Kidney capillary endothelial cell (primary cell): ENCODE measurements at regions not wholly inside any gene's neighbourhood (a gene's known extent, or its start where the extent isn't known, plus 50 kb on each side); places are given as distances from the start of the nearest gene placed in this dataset.
"Not testable (repeated sequence)": the region's sequence is repeated elsewhere in the genome, so short reads cannot be mapped to it uniquely, and the experiment has no call there.

ENCODE experiments used
- DNase-seq: peaks from one replicate; pipeline ENCODE4 v3.0.0-alpha.2; 2018; ENCODE audit warnings: low spot score

DNA sequence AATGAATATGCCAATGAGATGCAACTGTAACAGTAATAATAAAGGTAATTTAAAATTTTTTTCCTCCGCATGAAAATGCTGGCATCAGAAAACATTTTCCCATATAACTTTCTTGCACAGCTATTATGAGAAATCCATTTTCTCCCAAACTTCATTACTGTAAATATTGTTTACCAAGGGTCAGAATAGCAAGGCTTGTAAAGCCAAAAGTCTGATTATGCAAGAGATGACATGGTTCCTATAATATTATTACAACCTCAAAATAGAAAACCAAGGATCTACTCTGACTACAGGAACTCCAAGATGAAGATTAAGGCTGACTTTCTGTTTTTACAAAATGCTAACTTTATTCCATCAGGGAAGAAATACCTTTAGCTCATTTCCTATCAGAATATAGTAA, 162.7 kb upstream of the CDK1 start:
- no peak for DNase-seq

DNA sequence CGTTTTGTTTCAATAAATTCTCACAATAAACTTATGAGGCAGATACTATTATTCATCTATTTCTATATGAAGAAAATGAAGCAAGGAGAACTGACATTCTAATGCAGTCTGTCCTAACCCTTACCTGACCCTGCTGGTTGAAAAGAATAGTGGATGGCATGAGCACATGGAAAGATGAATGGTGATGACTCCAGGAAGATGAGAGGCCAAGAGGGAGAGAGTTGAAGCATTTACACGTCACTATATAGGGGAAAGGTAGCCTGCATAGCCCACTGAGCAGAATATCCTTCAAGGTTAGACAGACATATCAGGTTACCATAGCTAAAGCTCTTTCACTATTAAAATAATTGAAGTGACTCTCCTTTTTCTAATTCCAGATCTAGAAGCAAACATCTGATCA, 163.9 kb upstream of the CDK1 start:
- no peak for DNase-seq

DNA sequence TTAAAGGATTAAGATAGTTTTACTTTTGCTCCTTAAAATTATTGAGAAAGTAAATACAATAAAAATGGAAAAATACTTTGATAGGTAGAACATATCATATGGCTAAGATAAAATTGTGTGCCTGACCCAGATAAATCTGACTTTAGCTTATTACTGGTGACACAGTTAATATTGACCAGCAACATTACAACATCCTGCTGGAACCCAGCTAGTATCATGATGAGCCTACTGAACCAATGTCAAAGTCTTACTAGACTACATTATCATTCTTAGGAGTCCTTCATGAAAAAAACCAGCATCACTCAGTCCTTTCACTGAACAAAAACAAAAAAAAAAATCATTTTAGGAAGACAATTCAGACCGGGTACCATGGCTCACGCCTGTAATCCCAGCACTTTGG, 164.8 kb upstream of the CDK1 start:
- DNase-seq = no peak

DNA sequence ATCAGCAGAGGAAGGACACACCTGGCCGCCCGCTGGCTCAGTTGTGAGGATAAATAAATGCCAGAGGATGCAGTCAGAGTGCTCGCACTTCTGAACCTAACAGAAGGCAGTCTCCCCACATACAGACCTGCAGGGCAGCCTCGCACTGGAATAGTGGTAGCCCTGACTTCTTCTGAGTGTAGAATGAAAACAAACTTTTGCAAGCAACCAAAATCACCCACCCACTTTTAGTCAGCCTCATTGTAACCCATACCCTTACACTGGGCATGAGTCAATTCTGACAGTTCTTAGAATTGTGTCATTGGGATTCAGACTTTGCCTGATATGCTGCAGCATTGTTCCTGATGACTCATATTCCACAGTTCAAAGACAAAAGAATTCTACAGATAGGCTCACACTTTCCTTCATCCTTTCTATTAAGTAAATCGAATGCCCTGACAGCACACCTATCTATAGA, 167.0 kb upstream of the CDK1 start:
- DNase-seq = peak; percentile 85

DNA sequence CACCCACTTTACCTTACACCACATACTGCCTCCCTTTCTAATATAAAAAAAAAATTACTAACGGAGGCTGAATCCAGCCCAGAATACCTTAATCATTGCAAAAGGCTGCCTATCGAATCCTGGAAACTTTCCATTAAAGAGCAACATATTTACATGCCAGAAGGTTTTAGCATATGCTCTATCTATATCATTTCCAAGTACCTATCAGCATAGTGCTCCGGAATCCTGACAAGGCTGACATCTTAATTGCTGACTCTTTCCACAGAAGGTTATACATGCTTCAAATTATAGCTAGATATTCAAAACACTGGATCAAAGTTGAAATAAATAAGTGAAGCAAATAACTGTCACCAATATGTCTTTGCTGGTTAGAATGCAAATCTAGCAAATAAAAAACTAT, 170.9 kb upstream of the CDK1 start:
- no peak for DNase-seq

DNA sequence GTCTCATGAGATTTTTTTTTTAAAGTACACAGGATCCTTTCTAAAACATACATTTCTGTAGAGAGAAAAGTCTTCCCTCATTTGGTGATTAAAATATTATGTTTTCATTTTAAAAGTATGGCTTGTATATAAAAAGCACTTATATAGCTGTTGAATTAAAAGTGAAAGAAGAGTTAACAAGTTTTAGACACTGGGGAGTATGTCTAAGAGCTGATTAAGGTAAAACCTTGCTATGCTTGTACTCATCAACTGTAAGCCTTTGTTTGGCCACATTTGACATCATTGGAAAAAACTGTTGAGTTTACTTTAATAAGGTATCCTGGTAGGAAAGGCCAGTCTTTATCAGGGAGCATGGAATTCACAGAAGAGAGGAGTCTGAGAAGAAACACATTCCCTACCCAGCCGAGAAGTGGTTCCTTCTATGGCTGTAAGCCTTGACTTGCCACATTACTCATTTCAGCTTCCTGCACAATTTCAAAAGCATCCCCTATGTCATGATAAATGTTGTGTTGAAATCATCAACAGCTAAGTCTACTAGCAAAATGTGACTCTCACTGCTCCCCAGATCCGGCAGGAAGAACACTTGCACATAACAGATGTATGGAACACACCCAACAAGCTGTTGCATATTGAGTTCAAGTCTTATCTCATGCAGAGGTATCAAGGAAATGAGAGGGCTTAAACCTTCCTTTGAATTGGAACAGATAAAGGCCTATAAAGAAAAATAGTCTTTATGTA, 171.8 kb upstream of the CDK1 start:
- peak; percentile 85 for DNase-seq

DNA sequence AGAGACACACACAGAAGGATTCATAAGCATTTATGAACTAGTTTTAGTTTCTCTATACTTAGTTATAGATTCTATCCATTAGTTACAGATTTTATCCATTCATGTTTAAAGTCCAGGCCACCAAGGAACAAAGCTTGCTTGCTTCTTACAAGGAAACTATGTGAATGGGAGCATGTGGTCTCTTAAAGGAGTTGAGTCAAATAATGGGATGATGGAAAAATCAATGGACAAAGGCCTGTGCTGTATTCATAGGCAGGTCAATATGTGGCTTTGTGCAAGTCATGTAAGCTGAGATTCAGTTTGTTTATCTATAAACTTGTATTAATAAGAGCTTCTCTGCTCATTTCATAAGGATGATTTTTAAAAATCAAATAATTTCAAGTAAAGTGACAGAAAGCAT, 172.8 kb upstream of the CDK1 start:
- DNase-seq = no peak

DNA sequence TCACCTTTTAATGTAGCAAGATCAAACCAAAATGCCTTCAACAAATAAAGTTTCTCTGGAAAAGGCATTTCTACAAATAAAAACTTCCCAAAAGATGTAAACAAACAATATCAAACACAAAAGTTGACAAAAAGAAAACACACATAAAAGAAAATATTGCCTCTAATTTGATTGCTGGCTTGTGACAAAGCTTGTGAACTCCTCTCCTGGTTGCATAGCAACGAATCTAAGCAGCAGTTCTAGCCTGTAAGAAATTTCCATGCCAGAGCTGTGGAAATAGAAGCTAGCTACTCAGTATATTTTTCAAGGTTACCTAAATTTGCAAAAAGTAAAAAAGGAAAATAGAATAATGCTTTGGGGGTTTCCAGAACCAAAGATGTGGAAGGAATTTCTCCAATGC, 173.9 kb upstream of the CDK1 start:
- DNase-seq = no peak

DNA sequence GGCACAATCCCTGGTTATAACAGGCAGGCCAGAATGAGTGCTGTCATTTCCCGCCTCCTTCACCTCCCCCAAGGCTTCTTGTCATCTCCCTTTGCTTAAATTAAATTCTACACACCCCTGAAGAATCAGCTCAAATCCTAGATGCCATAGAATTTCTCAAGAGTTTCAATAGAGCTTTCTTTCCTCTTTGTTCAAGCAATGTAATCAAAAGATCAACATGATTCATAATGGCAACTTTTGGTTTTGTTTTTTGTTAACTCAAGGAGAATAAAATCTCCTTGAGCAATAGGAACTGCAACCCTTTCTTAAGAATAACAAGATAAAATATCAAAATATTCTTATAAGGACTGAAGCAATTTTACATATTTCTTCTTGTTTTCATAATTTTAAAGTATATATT, 180.8 kb upstream of the CDK1 start:
- DNase-seq = no peak

DNA sequence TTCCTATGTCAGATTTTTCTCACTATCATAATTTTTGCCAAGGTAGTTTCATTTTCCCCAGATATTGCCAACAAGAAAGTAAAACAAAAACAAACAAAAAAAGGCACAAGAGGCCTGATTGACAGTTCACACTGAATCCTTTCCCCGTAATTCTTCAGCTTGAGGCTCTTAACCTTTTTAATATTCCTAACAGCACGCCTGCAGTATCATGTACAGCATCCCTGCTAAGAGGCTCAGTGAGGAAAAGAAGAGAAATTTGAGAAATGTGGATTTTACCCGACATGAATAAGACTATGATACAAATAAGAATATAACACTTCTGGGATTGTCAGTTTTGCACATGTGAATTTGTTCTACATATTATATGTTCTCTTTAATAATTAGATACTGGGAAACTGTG, 182.4 kb upstream of the CDK1 start:
- no peak for DNase-seq

DNA sequence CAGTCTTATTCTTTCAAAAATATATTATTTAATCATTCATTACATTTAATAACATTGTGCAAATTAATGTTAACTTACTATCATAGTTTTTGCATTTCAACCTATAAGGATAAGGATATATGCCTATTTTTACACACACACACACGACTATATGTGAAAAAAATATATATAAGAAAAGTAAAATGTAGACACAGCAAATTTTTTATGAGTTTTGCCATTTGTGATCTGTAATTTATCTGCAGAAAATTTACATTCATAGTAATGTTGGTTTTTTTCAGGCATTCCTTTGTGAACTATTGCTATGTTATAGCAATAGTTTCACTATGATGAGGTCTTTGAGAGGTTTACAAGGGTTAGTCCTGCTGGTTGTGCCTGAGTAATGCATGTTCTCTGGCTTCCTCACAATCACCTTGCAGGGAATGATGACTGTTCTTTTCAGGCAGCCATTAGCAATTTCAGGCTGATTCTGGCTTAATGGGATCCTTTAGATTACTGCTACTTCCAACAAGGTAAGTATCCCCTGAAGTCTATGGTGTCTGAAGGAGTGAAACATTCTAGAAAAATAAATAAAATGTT, 183.7 kb upstream of the CDK1 start:
- DNase-seq = peak; percentile 5

DNA sequence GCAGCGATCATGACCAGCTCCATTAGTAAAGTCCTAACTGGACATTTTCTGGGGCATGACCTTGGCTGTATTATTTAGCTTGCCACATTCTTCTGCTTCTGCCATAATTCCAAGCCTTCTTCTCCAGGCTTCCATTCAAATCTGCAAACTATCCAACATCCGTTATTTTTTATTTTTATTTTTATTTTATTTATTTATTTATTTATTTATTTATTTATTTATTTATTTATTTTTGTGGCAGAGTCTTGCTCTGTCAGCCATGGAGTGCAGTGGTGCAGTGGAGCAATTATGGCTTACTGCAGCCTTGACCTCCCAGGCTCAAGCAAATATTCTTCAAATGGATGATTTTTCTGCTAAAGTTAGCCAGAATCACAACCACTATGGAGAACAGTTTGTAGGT, 187.2 kb upstream of the CDK1 start:
- no peak for DNase-seq

DNA sequence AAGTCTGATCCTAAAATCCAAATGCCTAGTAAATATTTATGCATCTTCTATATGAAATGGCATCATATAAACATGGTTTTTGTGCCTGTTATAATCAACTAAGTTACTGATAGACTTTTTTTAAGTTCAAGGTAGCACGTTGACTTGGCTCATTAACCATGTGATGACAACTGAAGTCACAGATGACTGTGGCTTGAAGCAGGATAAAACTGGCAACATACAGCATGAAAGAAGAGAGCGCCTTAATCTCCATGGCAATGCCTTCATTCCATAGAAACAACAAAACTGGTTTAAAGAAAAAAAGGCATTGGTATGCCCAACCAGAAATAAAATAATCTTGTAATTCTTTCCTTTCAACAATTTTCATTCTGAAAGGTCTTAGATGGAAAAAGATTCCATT, 188.9 kb upstream of the CDK1 start:
- no peak for DNase-seq

DNA sequence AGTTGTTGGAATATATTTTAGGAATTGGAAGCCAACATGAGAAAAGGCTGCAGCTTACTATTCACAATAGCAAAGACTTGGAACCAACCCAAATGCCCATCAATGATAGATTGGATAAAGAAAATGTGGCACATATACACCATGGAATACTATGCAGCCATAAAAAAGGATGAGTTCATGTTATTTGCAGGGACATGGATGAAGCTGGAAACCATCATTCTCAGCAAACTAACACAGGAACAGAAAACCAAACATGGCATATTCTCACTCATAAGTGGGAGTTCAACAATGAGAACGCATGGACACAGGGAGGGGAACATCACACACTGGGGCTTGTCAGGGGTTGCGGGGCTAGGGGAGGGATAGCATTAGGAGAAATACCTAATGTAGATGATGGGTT, 192.1 kb upstream of the ANK3 start:
- not testable (repeated sequence) for DNase-seq

DNA sequence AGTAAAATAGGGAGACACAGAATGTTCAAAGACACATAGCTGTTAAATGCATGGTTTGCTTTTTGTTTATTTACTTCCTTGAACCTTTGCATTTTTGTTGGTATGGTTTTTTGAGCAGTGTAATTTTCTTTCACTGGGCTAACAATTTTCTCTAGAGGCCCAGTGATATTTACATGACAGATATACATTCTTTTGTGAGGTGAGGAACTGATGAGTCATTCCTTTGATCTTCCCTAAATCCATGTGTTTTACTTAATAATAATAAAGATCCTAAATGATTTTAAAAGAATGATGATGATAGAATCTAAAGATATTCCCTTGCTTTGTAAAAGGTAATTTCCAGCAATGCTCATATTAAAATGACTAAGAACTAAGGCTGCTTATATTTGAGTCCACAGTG, 188.5 kb upstream of the ANK3 start:
- no peak for DNase-seq

DNA sequence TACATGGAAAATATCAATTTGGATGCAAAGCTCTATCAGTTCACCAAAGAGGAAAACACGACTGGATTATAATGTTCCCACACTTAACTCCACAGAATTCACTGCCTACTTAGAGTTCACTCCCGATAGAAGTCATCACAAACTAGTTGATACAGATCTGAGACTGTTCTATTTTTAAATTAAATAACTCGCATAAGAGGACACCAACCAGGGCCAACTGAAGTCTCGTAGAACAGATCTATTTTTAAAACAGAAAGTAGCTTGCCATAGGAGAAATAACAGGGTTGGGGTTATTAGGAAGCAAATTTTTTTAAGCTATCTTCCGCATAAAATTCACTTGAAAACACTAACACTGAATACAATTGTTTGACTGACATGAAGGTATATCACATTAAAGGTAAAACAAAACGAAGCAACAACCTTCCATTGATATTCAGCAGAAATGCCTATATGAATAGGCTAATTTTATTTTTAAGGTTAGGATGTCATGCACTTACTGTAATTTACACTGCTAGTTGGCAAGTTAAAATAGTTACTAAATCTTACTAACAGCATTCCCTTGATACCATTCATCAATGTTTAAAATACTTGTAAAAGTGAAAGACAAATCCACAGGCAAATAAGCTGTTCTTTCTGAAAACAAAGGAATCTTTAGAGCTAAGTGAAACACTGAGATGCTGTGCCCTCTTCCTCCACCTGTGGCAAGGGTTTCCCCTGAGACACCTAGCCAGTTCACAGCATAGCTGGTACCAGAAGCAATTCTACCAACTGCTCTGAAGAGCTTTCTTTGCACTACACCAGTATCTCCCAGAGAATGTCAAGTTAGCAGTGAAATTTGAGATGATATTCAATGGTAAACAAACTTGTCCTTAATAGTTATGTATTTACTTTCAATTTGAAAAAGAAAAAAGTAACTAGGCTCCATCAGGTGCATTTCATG, 186.7 kb upstream of the ANK3 start:
- no peak for DNase-seq

DNA sequence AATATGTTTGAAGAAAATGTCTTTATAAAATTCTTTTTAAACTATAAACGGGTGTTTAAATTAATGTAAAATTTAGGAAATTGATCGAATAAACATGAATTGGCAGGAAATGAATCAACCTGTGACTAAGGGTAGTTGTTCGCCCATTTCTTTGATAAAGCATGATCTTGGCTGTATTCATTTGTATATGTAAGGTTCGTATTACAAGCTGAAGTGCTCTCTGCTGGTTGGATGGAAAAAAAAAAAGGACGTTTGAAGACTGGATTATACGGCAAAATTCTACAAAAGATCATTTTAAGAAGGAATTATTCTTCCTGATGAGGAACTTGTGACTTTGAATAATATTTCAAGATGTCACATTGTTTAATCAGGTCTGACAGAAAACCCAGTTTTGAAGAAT, 185.4 kb upstream of the ANK3 start:
- no peak for DNase-seq

DNA sequence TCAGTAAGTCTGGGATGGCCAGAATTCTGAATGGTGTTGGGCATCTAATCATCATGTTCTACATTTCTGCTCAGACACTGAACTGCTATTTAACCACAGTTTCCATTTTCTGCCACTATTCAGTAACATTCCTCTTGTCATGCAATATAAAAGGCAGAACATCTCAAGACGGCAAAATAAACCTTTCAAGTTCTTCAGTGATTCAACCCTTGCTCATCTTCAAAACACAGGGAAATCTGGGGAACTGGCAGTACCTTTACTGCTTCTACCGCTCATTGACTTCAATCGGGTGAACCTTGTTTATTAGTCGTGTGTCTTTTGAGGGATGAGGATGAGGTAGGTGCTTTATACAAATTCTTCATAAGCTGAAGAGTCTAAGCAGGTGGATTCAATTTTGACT, 184.7 kb upstream of the ANK3 start:
- DNase-seq = no peak

DNA sequence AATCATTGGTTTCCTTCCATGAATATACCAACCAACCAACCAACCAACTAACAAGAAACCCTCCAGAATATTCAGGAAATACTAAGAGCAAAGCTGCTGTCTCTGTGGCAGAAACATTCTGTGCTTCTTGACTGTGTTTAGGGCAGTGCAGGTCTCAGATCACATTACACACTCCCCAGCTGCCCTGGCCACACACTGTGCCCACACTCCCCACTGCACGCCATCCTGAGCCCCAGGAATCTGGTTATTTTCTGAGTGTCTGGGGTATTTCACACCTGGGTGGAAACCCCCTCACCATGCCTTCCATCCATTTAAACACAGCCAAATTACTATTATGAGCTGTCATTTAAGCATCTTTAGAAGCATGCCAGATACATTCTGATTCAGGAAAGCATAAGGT, 183.7 kb upstream of the ANK3 start:
- DNase-seq = peak; percentile 4

DNA sequence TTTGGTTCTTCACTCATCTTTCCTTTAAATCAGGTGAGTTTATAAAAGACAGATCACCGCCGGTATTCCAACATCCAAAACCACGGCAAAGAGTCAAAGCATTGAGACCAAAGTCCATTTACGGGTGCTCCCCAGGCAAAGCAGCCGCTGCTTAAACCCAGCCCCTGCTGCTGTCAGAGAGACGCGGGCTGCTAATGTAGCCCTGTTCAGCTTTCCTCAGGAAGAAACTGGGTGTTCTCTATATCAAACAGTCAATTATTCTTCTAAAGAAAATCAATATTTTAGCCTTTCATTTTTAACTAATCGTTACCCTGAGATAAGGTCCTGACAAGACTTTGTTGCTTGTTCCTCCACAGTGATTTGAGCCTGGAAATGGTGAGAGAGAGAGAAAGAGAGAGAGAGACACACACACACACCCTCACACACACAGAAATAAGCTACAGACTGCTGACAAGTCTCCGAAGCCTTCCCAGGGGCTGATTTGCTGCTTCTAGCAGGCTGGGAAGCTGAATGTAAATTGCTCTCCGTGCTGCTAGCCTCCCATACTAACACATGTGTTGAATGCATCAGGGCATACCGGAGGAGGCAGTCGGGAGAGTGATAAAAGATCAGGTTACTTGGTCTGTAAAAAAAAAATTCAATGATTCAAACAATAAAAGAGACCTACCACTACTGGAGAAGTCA, 183.0 kb upstream of the ANK3 start:
- DNase-seq = peak; percentile 21

DNA sequence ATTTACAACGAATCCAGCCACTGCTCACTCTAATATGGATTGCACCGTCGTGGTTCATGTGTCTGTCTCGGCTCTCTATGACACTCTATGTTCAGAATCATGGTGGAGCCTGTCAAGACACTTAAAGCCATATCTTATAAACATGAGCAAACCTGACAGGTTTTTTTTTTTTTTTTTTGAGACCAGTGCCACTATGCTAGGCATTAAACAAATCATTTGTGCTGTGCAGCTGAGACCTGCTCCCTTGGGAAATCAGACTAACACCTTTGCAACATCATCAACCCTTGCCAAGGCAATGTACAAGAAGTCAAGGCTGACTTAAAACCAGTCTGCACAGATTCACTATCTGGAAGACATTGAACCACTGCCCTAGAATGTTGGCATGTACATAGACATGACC, 181.2 kb upstream of the ANK3 start:
- no peak for DNase-seq

DNA sequence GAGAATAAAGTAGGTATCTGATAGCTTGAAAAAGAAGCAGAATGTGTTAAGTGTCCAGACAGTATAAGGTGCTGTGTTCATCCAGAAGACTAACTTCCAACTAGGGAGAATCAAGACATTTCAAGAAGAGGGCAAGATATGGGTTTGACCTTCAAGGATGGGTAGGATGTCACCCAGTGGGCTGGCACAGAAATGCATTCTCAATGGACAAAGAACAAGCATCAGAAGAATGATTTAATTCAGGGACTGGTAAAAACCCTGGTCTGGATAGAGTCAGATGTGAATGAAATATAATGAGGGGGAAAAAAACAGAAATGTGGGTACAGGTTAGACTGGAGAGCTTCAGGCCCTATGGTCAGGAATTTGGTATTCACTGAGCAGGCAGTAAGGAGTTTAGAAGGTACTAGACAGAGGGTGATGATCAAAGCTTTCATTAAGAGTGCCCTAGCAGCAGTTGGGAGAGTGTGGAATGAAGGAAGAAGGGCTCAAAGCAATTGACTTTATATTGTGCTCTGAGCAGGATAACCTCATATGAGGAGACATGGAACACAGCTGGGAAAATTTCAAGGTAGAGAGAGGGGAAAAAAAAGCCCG, 180.7 kb upstream of the ANK3 start:
- DNase-seq = no peak
